GM23338 (cell line): ENCODE measurements at regions not wholly inside any gene's neighbourhood (a gene's known extent, or its start where the extent isn't known, plus 50 kb on each side); places are given as distances from the start of the nearest gene placed in this dataset.

Experiments used
- ATAC-seq: fragments of 200-7000 bp; cut with Tn5 transposase; 3 replicates; pipeline ENCODE4 v1.9.1; 2020
- DNase-seq: peaks from one replicate; pipeline ENCODE4 v3.0.0-alpha.2; 2015; ENCODE audit warnings: low spot score
- H2AFZ ChIP-seq: fragments of 200-600 bp; sonication (generic); 2 replicates; pipeline ENCODE4 v1.8.0; 2016; ENCODE audit warnings: antibody characterized with exemption, mild to moderate bottlenecking, moderate library complexity
- H3F3A ChIP-seq: fragments of 200-600 bp; sonication (generic); replicated peaks from 2 replicates; pipeline ENCODE4 v1.8.0; 2017; ENCODE audit warnings: antibody characterized with exemption, mixed run types, low read depth
- H3K27ac ChIP-seq: fragments of 200-600 bp; sonication (generic); 2 replicates; pipeline ENCODE4 v1.6.1; 2016; ENCODE audit warnings: low read depth
- H3K27me3 ChIP-seq: fragments of 200-600 bp; sonication (generic); 2 replicates; pipeline ENCODE4 v1.8.0; 2016; ENCODE audit warnings: mild to moderate bottlenecking, mixed run types, moderate library complexity; ENCODE audit not compliant: insufficient read depth
- H3K36me3 ChIP-seq: fragments of 200-600 bp; sonication (generic); 2 replicates; pipeline ENCODE4 v1.8.0; 2016; ENCODE audit warnings: mild to moderate bottlenecking; ENCODE audit not compliant: insufficient read depth
- H3K4me1 ChIP-seq: fragments of 200-600 bp; sonication (generic); 2 replicates; pipeline ENCODE4 v1.8.0; 2016; ENCODE audit warnings: mild to moderate bottlenecking, moderate library complexity; ENCODE audit not compliant: insufficient read depth
- H3K4me2 ChIP-seq: fragments of 200-600 bp; sonication (generic); 2 replicates; pipeline ENCODE4 v1.7.1; 2017; ENCODE audit warnings: mixed run types
- H3K4me3 ChIP-seq: fragments of 200-600 bp; sonication (generic); 2 replicates; pipeline ENCODE4 v1.6.1; 2016; ENCODE audit warnings: mixed run types
- H3K79me2 ChIP-seq: fragments of 200-600 bp; sonication (generic); replicated peaks from 2 replicates; pipeline ENCODE4 v1.8.0; 2017; ENCODE audit warnings: mild to moderate bottlenecking; ENCODE audit not compliant: insufficient read depth
- H3K9me2 ChIP-seq: fragments of 200-600 bp; sonication (generic); 2 replicates; pipeline ENCODE4 v1.8.0; 2017; ENCODE audit not compliant: insufficient read depth
- H4K20me1 ChIP-seq: fragments of 200-600 bp; sonication (generic); replicated peaks from 2 replicates; pipeline ENCODE4 v1.8.0; 2017; ENCODE audit warnings: mild to moderate bottlenecking; ENCODE audit not compliant: insufficient read depth
- H3K27ac Mint-ChIP-seq: 2 replicates; pipeline ENCODE4 v1.8.0; 2020; ENCODE audit warnings: inconsistent platforms, mild to moderate bottlenecking, moderate library complexity, mixed read lengths
- H3K27me3 Mint-ChIP-seq: 3 replicates; pipeline ENCODE4 v1.8.0; 2022; ENCODE audit warnings: low read depth, mild to moderate bottlenecking, moderate library complexity, mixed read lengths, inconsistent platforms; ENCODE audit not compliant: insufficient read depth, poor library complexity
- H3K36me3 Mint-ChIP-seq: 3 replicates; pipeline ENCODE4 v1.8.0; 2021; ENCODE audit warnings: low read depth, mild to moderate bottlenecking, inconsistent platforms, moderate library complexity, mixed read lengths
- H3K4me1 Mint-ChIP-seq: 3 replicates; pipeline ENCODE4 v1.8.0; 2020; ENCODE audit warnings: mild to moderate bottlenecking, inconsistent platforms, mixed read lengths
- H3K4me3 Mint-ChIP-seq: 3 replicates; pipeline ENCODE4 v1.8.0; 2021; ENCODE audit warnings: moderate library complexity, mild to moderate bottlenecking, inconsistent platforms, mixed read lengths
- H3K9me3 Mint-ChIP-seq: 3 replicates; pipeline ENCODE4 v1.8.0; 2020; ENCODE audit warnings: moderate library complexity, mild to moderate bottlenecking, inconsistent platforms, mixed read lengths
- CREB1 ChIP-seq: fragments of 250-450 bp; sonication (Bioruptor Pico); IDR thresholded peaks from 2 replicates; pipeline ENCODE4 v1.5.0; 2020; ENCODE audit warnings: low read depth, mild to moderate bottlenecking, moderate library complexity
- ETS1 ChIP-seq: IDR thresholded peaks from 2 replicates; pipeline ENCODE4 v1.6.1; 2016; ENCODE audit warnings: antibody characterized with exemption
- EZH2 ChIP-seq: fragments of 200-600 bp; sonication (generic); IDR thresholded peaks from one replicate; pipeline ENCODE4 v1.8.0; 2017; ENCODE audit warnings: antibody characterized with exemption, mild to moderate bottlenecking, low read depth; ENCODE audit not compliant: unreplicated experiment
- JUNB ChIP-seq: IDR thresholded peaks from one replicate; pipeline ENCODE4 v1.6.1; 2016; ENCODE audit warnings: antibody characterized with exemption; ENCODE audit not compliant: unreplicated experiment
- NANOG ChIP-seq: IDR thresholded peaks from 2 replicates; pipeline ENCODE4 v1.6.1; 2016; ENCODE audit warnings: antibody characterized with exemption, borderline replicate concordance
- POLR2AphosphoS5 ChIP-seq: IDR thresholded peaks from 2 replicates; pipeline ENCODE4 v1.6.1; 2016; ENCODE audit warnings: antibody characterized with exemption, low read depth
- ZNF331 ChIP-seq: fragments of 250-450 bp; sonication (Bioruptor Pico); IDR thresholded peaks from 2 replicates; pipeline ENCODE4 v1.5.0; 2020; ENCODE audit warnings: low read depth, mild to moderate bottlenecking, moderate library complexity
- ZNF462 ChIP-seq: fragments of 250-450 bp; sonication (Bioruptor Pico); IDR thresholded peaks from 2 replicates; pipeline ENCODE4 v1.5.0; 2020; ENCODE audit warnings: mild to moderate bottlenecking, moderate library complexity

GRCh38 chr1:10905841-10906655 is 106.4 kb upstream of the TARDBP start (continued):
- TF ChIP-seq ZNF462 (CRISPR knock-in tag) (no peak), NANOG (no peak), ZNF331 (CRISPR knock-in tag) (no peak), POLR2AphosphoS5 (no peak), EZH2 (no peak), JUNB (no peak), ETS1 (no peak)

- Histone ChIP-seq H3K79me2 (no peaks in the 10 kb centered on the region), H3F3A (0 out of 2 replicates have a peak, but pooled peaks cover 2% of the 10 kb centered on the region), H3K4me3 (no peak overlapping the region), H3K4me2 (no peak overlapping the region), H3K4me1 (peaks cover 19% of the 10 kb centered on the region), H4K20me1 (no peaks in the 10 kb centered on the region), H2AFZ (no peak overlapping the region), H3K9me2 (no peaks in the 10 kb centered on the region), H3K27me3 (no peaks in the 10 kb centered on the region), H3K36me3 (no peaks in the 10 kb centered on the region), H3K27ac (no peak overlapping the region)
- DNase-seq (no peak), ATAC-seq (no peak)
- Mint-ChIP-seq H3K9me3 (no peaks in the 10 kb centered on the region; the same call in 2 of the 3 replicates), H3K27me3 (peaks cover 16% of the 10 kb centered on the region), H3K4me1 (peaks cover 39% of the 10 kb centered on the region), H3K27ac (peak overlapping the region; percentile 5), H3K4me3 (no peak overlapping the region; the same call in 2 of the 3 replicates), H3K36me3 (no peaks in the 10 kb centered on the region)
- no peak for TF ChIP-seq EZH2
- TF ChIP-seq CREB1 (CRISPR knock-in tag) = no peak
Observed at GRCh38 chr1:10906866-10907519, 105.5 kb upstream of the TARDBP start.
